Heart left ventricle (tissue), 16 donors: ENCODE measurements at regions not wholly inside any gene's neighbourhood (a gene's known extent, or its start where the extent isn't known, plus 50 kb on each side); places are given as distances from the start of the nearest gene placed in this dataset.

Experiments
- ATAC-seq, 4 donors: fragments of 200-7000 bp; cut with Tn5 transposase; one replicate each; pipeline ENCODE4 v1.9.1; 2020 to 2022; ENCODE audit warnings: moderate library complexity in 4 of 4, mild to moderate bottlenecking in 3 of 4, moderate number of reproducible peaks in 1 of 4
- DNase-seq, 5 donors: peaks; one replicate each; pipeline ENCODE4 v3.0.0-alpha.2; 2020
- H3K27ac ChIP-seq, 12 donors: fragments of 200-600 bp; sonication (generic) in 4 of 12; one replicate each; pipeline versions ENCODE4 v1.5.0 to v1.8.0; 2016 to 2022; ENCODE audit warnings: mild to moderate bottlenecking in 2 of 12
- H3K27me3 ChIP-seq, 9 donors: fragments of 200-600 bp; sonication (generic) in 2 of 9; one replicate each; pipeline versions ENCODE4 v1.5.1 to v1.8.0; 2016 to 2022; ENCODE audit warnings: mild to moderate bottlenecking in 3 of 9
- H3K36me3 ChIP-seq, 9 donors: fragments of 200-600 bp; sonication (generic) in 2 of 9; one replicate each; pipeline versions ENCODE4 v1.5.0 to v1.8.0; 2018 to 2022; ENCODE audit warnings: mild to moderate bottlenecking in 2 of 9
- H3K4me1 ChIP-seq, 12 donors: fragments of 200-600 bp; sonication (generic) in 4 of 12; one replicate each; pipeline versions ENCODE4 v1.5.0 to v1.8.0; 2016 to 2022; ENCODE audit warnings: mild to moderate bottlenecking in 3 of 12
- H3K4me3 ChIP-seq, 12 donors: fragments of 200-600 bp; sonication (generic) in 4 of 12; one replicate each; pipeline versions ENCODE4 v1.5.0 to v1.8.0; 2017 to 2022; ENCODE audit warnings: mild to moderate bottlenecking in 9 of 12, moderate library complexity in 4 of 12
- H3K9me3 ChIP-seq, 12 donors: fragments of 200-600 bp; sonication (generic) in 4 of 12; one replicate each; pipeline versions ENCODE4 v1.5.0 to v1.8.0; 2016 to 2022; ENCODE audit warnings: mild to moderate bottlenecking in 1 of 12
- POLR2A ChIP-seq, 2 donors: fragments of 450-650 bp; IDR thresholded peaks; one replicate each; pipeline ENCODE4 v1.6.1; 2017; ENCODE audit warnings: antibody characterized with exemption in 2 of 2, mild to moderate bottlenecking in 2 of 2, moderate library complexity in 2 of 2
- WGBS, 4 donors: extraction: QIAGEN DNeasy Blood & Tissue Kit in 2 of 4; methylation state at CpG; one replicate each; pipeline versions ENCODE4 v1.1.5 to v1.1.7; 2013 to 2018; 5-methylcytosine and 5-hydroxymethylcytosine counted together
- intact Hi-C, 10 donors: fragments of 100-400 bp; cut with DNase I; formaldehyde crosslinking; loops; one replicate each; pipeline versions ENCODE4 v1.11.1 to v1.14.2; 2022
- TF ChIP-seq, protein P1 (sequence below), 12 donors: fragments of 200-600 bp; sonication (generic) in 4 of 12; IDR thresholded peaks; one replicate each; pipeline versions ENCODE4 v1.5.0 to v1.8.0; 2018 to 2022; ENCODE audit warnings: antibody characterized with exemption in 12 of 12, mild to moderate bottlenecking in 5 of 12
- donor health status: ischemic (EF 13 %, LVEDD 7.1; RV severe dilation, severe dysfunction).
- donor health status: healthy with polysubstance abuse.
- donor health status: DM: no; HTN: yes; CAD: no.
- donor health status: DM: no; HTN: no; CAD: no.
- donor health status: ischemic (EF 25% LVEDD 6.9; RV normal size, moderate dysfunction).
- donor health status: ischemic (EF 25% LVEDD 5.7; RV mildly dilated, moderate dysfunction).
- donor health status: healthy.
- donor health status: DM: yes; HTN: yes; CAD: no.
- donor health status: ischemic (EF 35%, LVEDD 5.7; RV mildly dilated, moderate dysfunction).
- donor health status: nonischemic (EF 11% LVEDD 7.7; RV severe dilation, severe dysfunction).
- donor health status: DM: yes; HTN: yes; CAD: no.
- donor health status: PGD.
- donor health status: ischemic (EF 29% LVEDD 5.4; RV normal size, mild dysfunction).
- donor health status: nonischemic (EF 23%, LVEDD 6.1; RV moderate dilation, normal function).

- 83 to 90% (median 85%) methylated on average over 3 of the region's 3 CpGs for WGBS, 4 donors
- no peak overlapping the region for H3K4me3 ChIP-seq
- DNase-seq (no peak), ATAC-seq (no peak)
- intact Hi-C loops: no loop called here
- no peaks in the 10 kb centered on the region for H3K27me3 ChIP-seq
- peaks cover 0 to 10% (median 0%) of the 10 kb centered on the region in 12 donors for H3K9me3 ChIP-seq
- no peaks in the 10 kb centered on the region for H3K36me3 ChIP-seq
- TF ChIP-seq, protein P1, sequence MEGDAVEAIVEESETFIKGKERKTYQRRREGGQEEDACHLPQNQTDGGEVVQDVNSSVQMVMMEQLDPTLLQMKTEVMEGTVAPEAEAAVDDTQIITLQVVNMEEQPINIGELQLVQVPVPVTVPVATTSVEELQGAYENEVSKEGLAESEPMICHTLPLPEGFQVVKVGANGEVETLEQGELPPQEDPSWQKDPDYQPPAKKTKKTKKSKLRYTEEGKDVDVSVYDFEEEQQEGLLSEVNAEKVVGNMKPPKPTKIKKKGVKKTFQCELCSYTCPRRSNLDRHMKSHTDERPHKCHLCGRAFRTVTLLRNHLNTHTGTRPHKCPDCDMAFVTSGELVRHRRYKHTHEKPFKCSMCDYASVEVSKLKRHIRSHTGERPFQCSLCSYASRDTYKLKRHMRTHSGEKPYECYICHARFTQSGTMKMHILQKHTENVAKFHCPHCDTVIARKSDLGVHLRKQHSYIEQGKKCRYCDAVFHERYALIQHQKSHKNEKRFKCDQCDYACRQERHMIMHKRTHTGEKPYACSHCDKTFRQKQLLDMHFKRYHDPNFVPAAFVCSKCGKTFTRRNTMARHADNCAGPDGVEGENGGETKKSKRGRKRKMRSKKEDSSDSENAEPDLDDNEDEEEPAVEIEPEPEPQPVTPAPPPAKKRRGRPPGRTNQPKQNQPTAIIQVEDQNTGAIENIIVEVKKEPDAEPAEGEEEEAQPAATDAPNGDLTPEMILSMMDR (IDR thresholded peaks at IDR 0.05): no peak
- TF ChIP-seq POLR2A (IDR thresholded peaks at IDR 0.05): no peak
- H3K27ac ChIP-seq: no peak overlapping the region
- H3K4me1 ChIP-seq: no peaks in the 10 kb centered on the region
Observed at GRCh38 chr3:70565861-70566260, 253.4 kb upstream of the MDFIC2 start.

GRCh38 chr3:70564552-70564951, 252.1 kb upstream of the MDFIC2 start:
- ATAC-seq: no peak
- Histone ChIP-seq H3K27me3 (no peaks in the 10 kb centered on the region), H3K9me3 (peaks cover 0 to 10% (median 0%) of the 10 kb centered on the region in 12 donors), H3K27ac (no peak overlapping the region), H3K4me1 (no peaks in the 10 kb centered on the region), H3K4me3 (no peak overlapping the region), H3K36me3 (no peaks in the 10 kb centered on the region)
- intact Hi-C loops: no loop called here
- TF ChIP-seq, protein P1 (IDR thresholded peaks at IDR 0.05): no peak
- TF ChIP-seq POLR2A (IDR thresholded peaks at IDR 0.05): no peak
- 54 to 64% (median 60%) methylated on average over 1 to 3 of the region's 3 CpGs for WGBS, 4 donors
- no peak for DNase-seq

DNA sequence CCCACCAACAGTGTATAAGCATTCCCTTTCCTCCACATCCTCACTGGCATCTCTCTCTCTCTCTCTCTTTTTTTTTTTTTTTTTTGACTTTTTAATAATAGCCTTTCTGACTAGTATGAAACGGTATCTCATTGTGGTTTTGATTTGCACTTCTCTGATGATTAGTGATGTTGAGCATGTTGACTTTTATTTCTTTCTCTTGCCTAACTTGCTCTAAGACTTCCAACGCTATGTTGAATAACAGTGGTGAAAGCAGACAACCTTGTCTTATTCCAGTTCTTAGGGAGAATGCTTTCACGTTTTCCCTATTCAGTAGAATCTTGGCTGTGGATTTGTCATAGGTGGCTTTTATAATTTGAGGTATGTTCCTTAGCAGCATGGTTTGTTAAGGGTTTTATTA, 249.4 kb upstream of the MDFIC2 start:
- H3K27ac ChIP-seq: no peak overlapping the region
- peaks cover 0 to 10% (median 0%) of the 10 kb centered on the region in 12 donors for H3K9me3 ChIP-seq
- H3K4me1 ChIP-seq: no peaks in the 10 kb centered on the region
- no peak overlapping the region for H3K4me3 ChIP-seq
- H3K36me3 ChIP-seq: no peaks in the 10 kb centered on the region
- H3K27me3 ChIP-seq: no peaks in the 10 kb centered on the region
- intact Hi-C loops: no loop called here
- no peak for TF ChIP-seq POLR2A (IDR thresholded peaks at IDR 0.05)
- TF ChIP-seq, protein P1 (IDR thresholded peaks at IDR 0.05): no peak
- ATAC-seq: no peak
- WGBS, 4 donors: 88 to 96% (median 90%) methylated on average over 3 of the region's 3 CpGs
- DNase-seq: no peak

DNA sequence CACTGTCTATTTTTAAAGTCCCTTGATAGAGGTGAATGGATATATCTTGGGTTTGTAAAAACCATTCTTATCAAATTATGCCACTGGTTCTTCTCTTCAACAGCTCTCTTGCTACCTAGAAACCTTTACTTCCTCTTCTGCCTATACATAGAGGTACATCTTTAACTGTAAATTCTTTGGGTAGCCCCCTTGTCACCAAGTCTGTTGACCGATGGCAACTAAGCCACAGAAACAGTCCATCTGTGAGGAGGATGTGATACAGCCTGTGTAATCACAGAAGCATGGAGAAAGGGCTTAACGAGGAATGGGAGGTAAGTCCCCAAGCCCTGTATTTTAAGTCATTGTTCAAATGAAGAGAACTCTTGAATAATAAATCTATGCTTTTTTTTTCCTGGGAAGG, 246.5 kb upstream of the MDFIC2 start:
- intact Hi-C loops: loop anchor here in 3 of 10 donors (10.0 kb wide), 3 partner anchors 516 to 1036 kb away; no protein-coding TSS in a partner anchor
- WGBS, 4 donors: 25 to 34% (median 30%) methylated on average over 2 of the region's 2 CpGs
- TF ChIP-seq, protein P1 (IDR thresholded peaks at IDR 0.05): no peak
- TF ChIP-seq POLR2A (IDR thresholded peaks at IDR 0.05): no peak
- Histone ChIP-seq H3K36me3 (no peaks in the 10 kb centered on the region), H3K27ac (no peak overlapping the region), H3K4me1 (no peaks in the 10 kb centered on the region), H3K27me3 (no peaks in the 10 kb centered on the region), H3K4me3 (no peak overlapping the region), H3K9me3 (peaks cover 0 to 8% (median 0%) of the 10 kb centered on the region in 12 donors)
- DNase-seq: no peak
- ATAC-seq: no peak
